Caco-2 (cell line): ENCODE measurements at regions not wholly inside any gene's neighbourhood (a gene's known extent, or its start where the extent isn't known, plus 50 kb on each side); places are given as distances from the start of the nearest gene placed in this dataset.
A peak's percentile ranks its signal among the peaks of the same experiment; 100 is the strongest.

Experiments
- BruUV-seq: library from RNA; stranded (reverse); fragments of 400-500 nt; replicated peaks from 2 replicates; lab custom pipeline; 2021; lab: Mats Ljungman, UMichigan
- CTCF ChIA-PET: fragments of 300-600 bp; sonication (Branson Sonifier 250); formaldehyde crosslinking; loops from one replicate; lab custom pipeline; 2022; ENCODE audit warnings: antibody characterized with exemption; lab: Charles Lee
- POLR2A ChIA-PET: fragments of 300-600 bp; sonication (Branson Sonifier 250); formaldehyde crosslinking; loops from one replicate; lab custom pipeline; 2022; ENCODE audit warnings: antibody characterized with exemption; lab: Charles Lee
- DNase-seq, 2 experiments: peaks; one replicate each; pipeline versions ENCODE4 v3.0.0 to v3.0.0-alpha.2; 2020 to 2022
- H3K27me3 ChIP-seq: replicated peaks from 2 replicates; pipeline ENCODE4 v1.6.0; 2011; ENCODE audit warnings: low read length; ENCODE audit not compliant: control insufficient read depth, insufficient read depth
- H3K36me3 ChIP-seq: 2 replicates; pipeline ENCODE4 v1.5.1; 2011; ENCODE audit warnings: low read length; ENCODE audit not compliant: control insufficient read depth, insufficient read depth
- H3K4me1 ChIP-seq: fragments of 250-450 bp; sonication (Bioruptor Pico); 2 replicates; pipeline ENCODE4 v1.5.1; 2020; ENCODE audit warnings: mild to moderate bottlenecking
- H3K4me3 ChIP-seq: 2 replicates; pipeline ENCODE4 v1.5.1; 2011; ENCODE audit warnings: low read depth, mild to moderate bottlenecking, control low read depth, low read length
- H3K9me3 ChIP-seq: fragments of 250-450 bp; sonication (Bioruptor Pico); 2 replicates; pipeline ENCODE4 v1.5.1; 2020; ENCODE audit warnings: mild to moderate bottlenecking, moderate library complexity
- H3K27ac Mint-ChIP-seq: one replicate; pipeline ENCODE4 v1.8.0; 2022; ENCODE audit warnings: mixed read lengths; ENCODE audit not compliant: unreplicated experiment
- H3K27me3 Mint-ChIP-seq: one replicate; pipeline ENCODE4 v1.8.0; 2022; ENCODE audit warnings: mixed read lengths; ENCODE audit not compliant: insufficient read depth, unreplicated experiment
- H3K36me3 Mint-ChIP-seq: one replicate; pipeline ENCODE4 v1.8.0; 2022; ENCODE audit warnings: mild to moderate bottlenecking, mixed read lengths; ENCODE audit not compliant: insufficient read depth, unreplicated experiment
- H3K4me1 Mint-ChIP-seq: one replicate; pipeline ENCODE4 v1.8.0; 2022; ENCODE audit warnings: low read depth, mixed read lengths; ENCODE audit not compliant: unreplicated experiment
- H3K4me3 Mint-ChIP-seq: one replicate; pipeline ENCODE4 v1.8.0; 2022; ENCODE audit warnings: mild to moderate bottlenecking, moderate library complexity, mixed read lengths; ENCODE audit not compliant: unreplicated experiment
- H3K9me3 Mint-ChIP-seq: one replicate; pipeline ENCODE4 v1.8.0; 2022; ENCODE audit warnings: mixed read lengths; ENCODE audit not compliant: unreplicated experiment
- intact Hi-C: fragments of 100-400 bp; cut with micrococcal nuclease; formaldehyde crosslinking; loops from one replicate; pipeline ENCODE4 v1.10.0; 2022; ENCODE audit not compliant: unreplicated experiment
- TF ChIP-seq, protein P1 (sequence below), 2 experiments: fragments of 200-600 bp in 1 of 2; IDR thresholded peaks; 1 replicate in 1 of 2; 2 replicates in 1 of 2; pipeline versions ENCODE4 v1.5.1 to v1.8.0; 2011 to 2022; ENCODE audit warnings: antibody characterized with exemption in 1 of 2, control low read depth in 1 of 2, inconsistent platforms in 1 of 2, low read depth in 1 of 2, low read length in 1 of 2, mild to moderate bottlenecking in 1 of 2, moderate library complexity in 1 of 2; ENCODE audit not compliant: insufficient read depth in 1 of 2, severe bottlenecking in 1 of 2, unreplicated experiment in 1 of 2

DNA sequence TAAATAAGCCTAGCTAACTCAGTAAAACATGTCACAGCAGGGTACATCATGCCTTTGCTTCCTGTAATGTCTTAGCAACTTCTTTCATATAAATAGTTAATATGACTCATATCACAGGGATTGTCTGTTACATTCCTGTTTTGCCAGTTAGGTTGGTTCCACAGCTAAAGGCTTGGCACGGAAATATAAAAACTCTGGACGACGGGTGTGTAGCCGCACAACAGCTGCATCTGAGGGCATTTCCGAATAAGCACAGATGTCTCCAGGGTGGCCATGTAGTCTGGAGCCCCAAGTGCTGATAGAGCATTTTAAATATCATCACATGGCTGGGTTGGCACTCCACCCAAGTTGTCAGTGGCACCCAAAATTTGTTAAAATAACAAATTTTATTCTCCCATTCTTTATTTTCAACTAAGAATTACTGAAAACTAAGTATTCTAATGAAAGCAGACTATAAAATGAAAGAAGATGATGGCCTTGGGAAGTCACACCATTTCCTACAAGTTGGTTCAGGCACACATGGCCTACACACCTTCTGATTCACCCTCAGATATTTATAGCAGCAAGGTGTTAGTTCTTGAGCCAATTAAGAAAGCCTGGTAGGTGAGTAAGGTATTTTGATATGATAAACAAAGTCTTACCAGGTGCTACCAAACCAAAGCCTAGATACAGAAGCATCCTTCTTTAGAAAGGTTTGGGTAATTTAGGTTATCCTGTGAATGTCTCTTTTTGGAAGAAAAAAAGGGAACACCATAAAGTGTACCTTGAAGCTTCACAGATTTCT is 61.8 kb upstream of the STK17B start:
- Histone ChIP-seq H3K27me3 (no peaks in the 10 kb centered on the region), H3K36me3 (no peaks in the 10 kb centered on the region), H3K4me3 (no peak overlapping the region), H3K4me1 (peaks cover 15% of the 10 kb centered on the region), H3K9me3 (no peaks in the 10 kb centered on the region)
- Mint-ChIP-seq H3K27me3 (no peaks in the 10 kb centered on the region), H3K4me1 (no peaks in the 10 kb centered on the region), H3K9me3 (no peaks in the 10 kb centered on the region), H3K27ac (no peak overlapping the region), H3K4me3 (no peak overlapping the region), H3K36me3 (no peaks in the 10 kb centered on the region)
- no TSS peak for BruUV-seq
- TF ChIP-seq, protein P1, sequence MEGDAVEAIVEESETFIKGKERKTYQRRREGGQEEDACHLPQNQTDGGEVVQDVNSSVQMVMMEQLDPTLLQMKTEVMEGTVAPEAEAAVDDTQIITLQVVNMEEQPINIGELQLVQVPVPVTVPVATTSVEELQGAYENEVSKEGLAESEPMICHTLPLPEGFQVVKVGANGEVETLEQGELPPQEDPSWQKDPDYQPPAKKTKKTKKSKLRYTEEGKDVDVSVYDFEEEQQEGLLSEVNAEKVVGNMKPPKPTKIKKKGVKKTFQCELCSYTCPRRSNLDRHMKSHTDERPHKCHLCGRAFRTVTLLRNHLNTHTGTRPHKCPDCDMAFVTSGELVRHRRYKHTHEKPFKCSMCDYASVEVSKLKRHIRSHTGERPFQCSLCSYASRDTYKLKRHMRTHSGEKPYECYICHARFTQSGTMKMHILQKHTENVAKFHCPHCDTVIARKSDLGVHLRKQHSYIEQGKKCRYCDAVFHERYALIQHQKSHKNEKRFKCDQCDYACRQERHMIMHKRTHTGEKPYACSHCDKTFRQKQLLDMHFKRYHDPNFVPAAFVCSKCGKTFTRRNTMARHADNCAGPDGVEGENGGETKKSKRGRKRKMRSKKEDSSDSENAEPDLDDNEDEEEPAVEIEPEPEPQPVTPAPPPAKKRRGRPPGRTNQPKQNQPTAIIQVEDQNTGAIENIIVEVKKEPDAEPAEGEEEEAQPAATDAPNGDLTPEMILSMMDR (IDR thresholded peaks at IDR 0.05; ENCODE audit: insufficient read depth in 1 of 2, low read depth in 1 of 2, low read length in 1 of 2, severe bottlenecking in 1 of 2, unreplicated experiment in 1 of 2): no peak
- peak in 1 of 2 experiments; percentile 27 for DNase-seq
- ChIA-PET CTCF (interaction anchor here (0.6 kb wide), 1 partner anchor 205 kb away, joined by 3 read pairs; no protein-coding TSS in a partner anchor), POLR2A (no interaction called here)
- intact Hi-C loops: loop anchor here (1.0 to 2.0 kb wide), 2 partner anchors 24 to 27 kb away; no protein-coding TSS in a partner anchor

DNA sequence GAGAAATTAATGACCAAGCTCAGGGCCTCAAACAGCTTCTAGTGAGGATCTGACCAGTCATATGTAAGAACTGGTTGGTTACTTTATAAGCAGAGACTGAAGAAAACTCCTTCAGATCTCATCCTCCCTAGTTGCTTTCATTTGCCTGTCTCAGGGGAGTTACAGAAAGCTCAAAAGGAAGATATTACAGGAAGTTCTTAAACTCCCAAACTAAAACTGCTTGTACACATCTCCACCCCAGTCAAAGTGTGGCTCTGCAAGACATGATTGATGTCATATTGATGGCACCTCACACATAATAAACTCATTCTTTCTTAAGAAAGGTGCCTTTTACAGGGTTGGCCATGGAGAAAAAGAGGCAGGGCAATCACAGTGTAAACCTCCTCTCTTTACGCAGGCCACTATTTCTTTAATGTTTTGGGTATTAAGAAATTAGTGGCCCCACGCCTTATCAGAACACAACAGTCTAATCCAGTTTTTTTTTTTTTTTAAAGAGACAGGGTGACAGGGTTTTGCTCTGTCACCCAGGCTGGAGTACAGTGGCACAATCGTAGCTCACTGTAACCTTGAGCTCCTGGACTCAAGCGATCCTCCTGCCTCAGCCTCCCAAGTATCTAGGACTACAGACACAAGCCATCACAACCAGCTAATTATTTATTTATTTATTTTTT is 62.6 kb upstream of the STK17B start:
- no peaks in the 10 kb centered on the region for H3K36me3 Mint-ChIP-seq
- no peak overlapping the region for H3K4me3 Mint-ChIP-seq
- BruUV-seq: no TSS peak
- DNase-seq: no peak
- H3K27ac Mint-ChIP-seq: no peak overlapping the region
- Histone ChIP-seq H3K4me3 (no peak overlapping the region), H3K27me3 (no peaks in the 10 kb centered on the region), H3K36me3 (no peaks in the 10 kb centered on the region), H3K4me1 (peaks cover 15% of the 10 kb centered on the region), H3K9me3 (no peaks in the 10 kb centered on the region)
- H3K4me1 Mint-ChIP-seq: no peaks in the 10 kb centered on the region
- H3K9me3 Mint-ChIP-seq: no peaks in the 10 kb centered on the region
- intact Hi-C loops: loop anchor here (1.0 to 2.0 kb wide), 2 partner anchors 25 to 26 kb away; no protein-coding TSS in a partner anchor
- TF ChIP-seq, protein P1 (IDR thresholded peaks at IDR 0.05; ENCODE audit: insufficient read depth in 1 of 2, low read depth in 1 of 2, low read length in 1 of 2, severe bottlenecking in 1 of 2, unreplicated experiment in 1 of 2): no peak
- CTCF ChIA-PET: interaction anchor here (0.7 kb wide), 1 partner anchor 175 kb away, joined by 3 read pairs; no protein-coding TSS in a partner anchor
- H3K27me3 Mint-ChIP-seq: no peaks in the 10 kb centered on the region
- POLR2A ChIA-PET: no interaction called here

DNA sequence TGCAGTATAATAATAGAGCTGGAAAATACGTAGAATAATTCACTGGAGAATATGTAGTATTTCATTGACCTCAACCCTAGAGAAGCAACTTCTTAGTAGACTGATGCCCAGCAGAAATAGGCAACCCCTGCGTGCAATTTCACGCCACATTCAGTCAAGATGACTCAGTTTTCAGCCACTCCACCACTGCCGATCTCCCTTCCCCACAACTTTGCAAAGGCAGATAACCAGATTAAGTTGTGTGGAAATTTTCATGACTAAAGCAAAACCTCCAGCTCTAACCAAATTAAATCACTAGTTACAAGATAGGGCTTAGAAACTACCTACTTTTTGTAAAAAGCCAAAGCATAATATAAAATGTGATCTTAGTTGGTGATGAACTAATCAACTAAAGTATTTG is 63.3 kb upstream of the STK17B start:
- Mint-ChIP-seq H3K27ac (no peak overlapping the region), H3K9me3 (no peaks in the 10 kb centered on the region), H3K4me3 (no peak overlapping the region), H3K4me1 (no peaks in the 10 kb centered on the region), H3K36me3 (no peaks in the 10 kb centered on the region), H3K27me3 (no peaks in the 10 kb centered on the region)
- TF ChIP-seq, protein P1 (IDR thresholded peaks at IDR 0.05; ENCODE audit: insufficient read depth in 1 of 2, low read depth in 1 of 2, low read length in 1 of 2, severe bottlenecking in 1 of 2, unreplicated experiment in 1 of 2): no peak
- BruUV-seq: no TSS peak
- no peaks in the 10 kb centered on the region for H3K9me3 ChIP-seq
- H3K4me3 ChIP-seq: no peak overlapping the region
- DNase-seq: no peak
- CTCF ChIA-PET: interaction anchor here (0.7 kb wide), 1 partner anchor 175 kb away, joined by 3 read pairs; no protein-coding TSS in a partner anchor
- intact Hi-C loops: no loop called here
- H3K27me3 ChIP-seq: no peaks in the 10 kb centered on the region
- POLR2A ChIA-PET: no interaction called here
- H3K36me3 ChIP-seq: no peaks in the 10 kb centered on the region
- H3K4me1 ChIP-seq: peaks cover 19% of the 10 kb centered on the region
